NCI-H526 (cell line): ENCODE measurements at regions not wholly inside any gene's neighbourhood (a gene's known extent, or its start where the extent isn't known, plus 50 kb on each side); places are given as distances from the start of the nearest gene placed in this dataset.
"Not testable (repeated sequence)": the region's sequence is repeated elsewhere in the genome, so short reads cannot be mapped to it uniquely, and the experiment has no call there.

ENCODE experiments used
- DNase-seq, 2 experiments: peaks; one replicate each; lab custom pipeline; 2025; lab: John Stamatoyannopoulos, UW

DNA sequence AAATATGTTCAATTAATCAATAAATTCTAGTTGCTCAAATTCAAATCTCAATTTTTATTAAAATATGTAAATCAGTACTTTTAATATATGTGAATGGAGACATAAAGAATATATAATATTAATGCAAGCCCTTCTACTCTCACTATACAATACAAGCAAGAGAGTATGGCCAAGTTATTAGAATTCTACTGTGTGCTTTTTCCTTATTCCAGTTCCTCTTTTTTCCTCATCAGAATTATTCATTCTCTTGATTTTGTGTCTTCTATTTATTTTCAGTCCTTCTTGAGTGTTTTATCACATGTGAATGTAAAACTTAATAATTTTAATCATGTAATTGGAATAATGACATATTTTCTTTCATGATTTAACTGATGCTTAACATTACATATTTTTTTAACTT is 276.8 kb downstream of the PCDH20 start:
- DNase-seq: no peak

DNA sequence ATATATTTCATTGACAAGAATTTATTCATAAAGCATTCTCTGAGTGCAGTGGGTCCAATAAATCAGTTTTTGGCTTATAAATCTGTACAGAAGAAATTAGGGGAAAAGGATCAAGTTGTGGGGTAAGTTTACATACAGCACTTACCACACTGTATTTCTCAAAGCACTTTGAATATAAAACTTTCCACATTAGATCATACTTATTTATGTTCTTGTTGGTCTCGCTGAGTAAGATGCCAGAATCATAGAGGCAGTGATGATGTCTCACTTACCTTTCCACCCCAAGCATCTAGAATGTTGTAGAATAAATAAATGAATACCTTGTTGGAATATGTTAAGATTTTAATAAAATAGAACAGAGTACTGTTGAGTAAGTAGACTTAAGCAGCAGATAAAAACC is 279.1 kb downstream of the PCDH20 start:
- no peak for DNase-seq

GRCh38 chr13:61136093-61136492 is 279.6 kb downstream of the PCDH20 start:
- DNase-seq: no peak

- no peak for DNase-seq
Observed at GRCh38 chr13:61135583-61135982, 280.1 kb downstream of the PCDH20 start.

GRCh38 chr13:61128850-61129645 is 286.6 kb downstream of the PCDH20 start:
- DNase-seq: no peak

GRCh38 chr13:61123538-61124289 is 291.9 kb downstream of the PCDH20 start:
- no peak for DNase-seq

- no peak for DNase-seq
Observed at GRCh38 chr13:61113140-61113658, 302.4 kb downstream of the PCDH20 start.

- no peak for DNase-seq
Observed at GRCh38 chr13:61111529-61111928, 304.1 kb downstream of the PCDH20 start.

GRCh38 chr13:61110732-61111131 is 304.9 kb downstream of the PCDH20 start:
- DNase-seq: no peak

GRCh38 chr13:61109741-61110140 is 305.9 kb downstream of the PCDH20 start:
- no peak for DNase-seq

DNA sequence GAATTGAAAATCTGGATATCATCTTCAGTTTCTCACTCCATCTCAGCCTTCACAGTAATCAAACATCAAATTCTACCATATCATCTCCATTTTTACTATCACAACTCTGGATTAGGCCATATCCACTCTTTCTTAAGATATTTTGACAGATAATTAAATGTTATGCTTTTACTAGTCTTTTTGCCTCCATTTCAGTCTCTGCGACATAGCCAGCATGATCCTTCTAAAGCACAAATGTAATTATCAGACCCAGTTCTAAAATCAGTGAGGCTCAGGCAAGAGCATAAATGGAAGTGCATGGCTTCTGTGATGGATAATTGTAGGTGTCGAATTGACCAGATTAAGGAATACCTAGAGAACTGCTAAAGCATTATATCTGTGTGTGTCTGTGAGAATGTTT is 307.7 kb downstream of the PCDH20 start:
- DNase-seq: no peak

DNA sequence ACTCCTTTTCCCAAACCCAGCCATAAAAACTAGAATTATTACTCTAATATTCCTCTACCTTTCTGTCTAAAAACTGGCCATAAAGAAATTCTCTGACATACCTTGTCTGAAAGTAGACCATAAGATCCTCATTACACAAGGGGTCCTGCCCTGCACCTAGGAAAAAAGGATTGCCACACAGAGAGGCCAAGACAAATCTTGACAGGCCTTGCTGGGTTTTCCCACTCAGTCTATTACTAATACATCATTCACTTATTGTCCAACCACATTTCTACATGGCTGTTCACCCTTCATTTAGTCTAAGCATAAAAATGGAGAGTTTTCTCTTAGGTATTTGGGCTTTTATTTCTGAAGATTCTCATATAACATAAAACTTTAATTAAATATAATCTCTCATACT is 319.8 kb downstream of the PCDH20 start:
- DNase-seq: no peak

- no peak for DNase-seq
Observed at GRCh38 chr13:61094865-61095264, 320.8 kb downstream of the PCDH20 start.

DNA sequence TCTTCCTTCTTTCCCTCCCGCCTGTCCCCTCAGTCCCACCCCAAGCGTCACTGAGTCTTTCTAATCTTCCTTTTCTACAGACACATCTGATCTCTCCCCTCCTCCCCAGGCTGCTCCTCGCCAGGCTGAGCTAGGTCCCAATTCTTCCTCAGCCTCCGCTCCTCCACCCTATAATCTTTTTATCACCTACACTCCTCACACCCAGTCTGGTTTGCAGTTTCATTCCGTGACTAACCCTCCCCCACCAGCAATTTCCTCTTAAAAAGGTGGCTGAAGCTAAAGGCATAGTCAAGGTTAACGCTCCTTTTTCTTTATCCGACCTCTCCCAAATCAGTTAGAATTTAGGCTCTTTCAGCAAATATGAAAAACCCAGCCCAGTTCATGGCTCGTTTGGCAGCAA is 325.8 kb downstream of the PCDH20 start:
- not testable (repeated sequence) for DNase-seq

- no peak for DNase-seq
Observed at GRCh38 chr13:61086087-61086486, 329.6 kb downstream of the PCDH20 start.

DNA sequence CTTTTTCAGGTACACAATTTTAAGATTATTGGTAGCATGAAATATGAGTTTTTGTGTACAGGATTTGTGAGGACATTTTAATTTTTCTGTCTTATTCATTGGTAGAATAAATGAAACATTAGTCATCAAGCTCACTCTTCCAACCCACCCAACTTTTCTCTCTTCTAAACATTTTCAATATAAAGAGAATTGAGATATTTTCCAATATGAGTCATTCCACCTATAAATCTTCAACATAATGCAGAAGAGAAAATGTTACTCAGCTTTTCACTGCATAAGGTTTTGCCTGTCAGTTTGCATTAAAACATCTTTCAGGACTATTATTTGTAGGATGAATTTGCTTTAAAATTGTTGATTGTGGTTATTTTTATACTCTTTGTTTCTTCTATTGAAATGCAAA is 330.7 kb downstream of the PCDH20 start:
- DNase-seq: no peak

DNA sequence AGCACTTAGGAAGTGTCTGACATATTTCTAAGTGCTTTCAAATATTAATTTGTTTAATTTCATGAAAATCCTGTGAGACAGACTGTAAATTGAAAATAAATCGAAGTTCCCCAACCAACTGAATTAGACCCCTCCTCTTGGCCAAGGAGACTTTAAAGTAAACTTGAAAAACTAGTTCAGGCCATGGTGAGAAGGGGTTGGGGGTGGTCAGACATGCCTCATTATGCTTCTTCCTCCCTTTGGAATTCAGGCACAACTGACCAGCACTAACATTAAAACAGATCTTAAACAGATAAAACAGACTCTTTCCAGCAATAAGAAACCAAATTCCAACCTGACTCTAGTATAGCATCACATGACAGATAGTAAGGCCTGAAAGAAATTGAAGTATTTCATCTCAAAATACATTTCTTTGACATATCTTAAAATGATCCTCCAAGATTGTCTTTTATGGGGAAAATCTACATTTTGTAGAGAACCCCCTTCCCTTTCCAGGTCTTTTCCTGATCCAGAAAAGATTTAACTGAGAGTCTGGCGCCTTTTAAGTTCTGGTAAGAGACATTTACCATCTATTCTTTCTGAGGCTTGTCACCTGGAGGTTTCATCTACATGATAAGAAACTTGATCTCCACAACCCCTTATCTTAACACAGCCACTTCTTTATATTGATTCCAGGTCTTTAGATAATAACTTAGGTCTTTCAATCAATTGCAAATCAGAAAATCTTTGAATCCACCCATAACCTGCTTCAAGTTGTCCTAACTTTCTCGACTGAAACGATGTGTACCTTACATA is 336.5 kb downstream of the PCDH20 start:
- DNase-seq: no peak

DNA sequence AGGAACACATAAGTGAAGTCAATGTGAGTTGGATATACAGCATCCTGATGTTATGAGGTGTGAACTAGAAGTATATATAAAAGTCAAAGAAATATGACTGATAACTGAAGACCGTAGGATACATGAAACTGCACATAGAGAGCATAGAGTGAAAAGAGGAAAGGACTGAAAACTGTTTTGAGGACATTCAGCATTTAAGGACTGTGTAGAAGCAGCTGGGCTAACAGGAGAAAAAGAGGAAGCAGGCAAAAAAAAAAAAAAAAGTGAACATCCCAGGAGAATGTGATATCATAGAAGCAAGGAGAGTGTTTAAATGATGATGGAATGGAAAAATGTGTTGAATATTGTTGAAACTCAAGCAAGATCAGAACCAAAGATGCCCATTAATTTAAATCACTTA is 363.5 kb downstream of the PCDH20 start:
- no peak for DNase-seq

DNA sequence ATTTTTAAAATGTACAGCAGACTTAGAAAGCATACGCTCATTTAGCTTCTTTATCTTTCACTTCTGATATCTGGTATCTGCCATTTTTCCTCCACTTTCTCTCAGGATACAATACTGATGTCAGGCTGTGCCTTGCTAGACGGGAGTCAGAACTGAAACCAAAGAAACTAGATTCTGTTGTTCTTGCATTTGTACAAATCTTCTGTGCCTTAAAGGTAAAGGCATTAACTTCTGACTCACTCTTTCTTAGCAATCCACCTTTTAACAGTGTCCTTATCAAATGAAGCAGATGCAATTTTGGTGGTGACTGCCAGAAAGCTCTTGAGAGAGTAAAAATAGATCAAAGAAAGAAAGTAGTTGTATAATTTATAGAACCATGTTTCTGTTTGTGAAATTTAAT is 370.4 kb downstream of the PCDH20 start:
- DNase-seq: no peak

DNA sequence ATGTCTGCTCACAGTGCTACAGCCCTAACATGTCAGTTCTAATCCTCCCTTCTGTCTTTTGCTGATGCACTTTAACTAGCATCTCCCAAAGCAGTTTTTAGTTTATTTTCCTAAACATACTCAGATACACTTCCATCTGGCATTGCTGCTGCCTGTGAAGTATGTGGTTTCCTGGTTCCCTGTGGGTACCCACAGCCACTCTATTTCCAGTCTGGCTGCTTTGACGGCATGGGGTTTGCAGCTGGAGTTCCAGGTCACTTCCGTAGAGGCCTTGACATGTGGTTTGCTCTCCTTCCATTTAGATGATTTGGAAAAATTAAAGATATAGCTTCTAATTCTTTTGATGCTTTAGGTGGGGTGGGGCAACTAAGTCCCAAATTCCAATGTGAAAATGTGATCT is 375.5 kb downstream of the PCDH20 start:
- DNase-seq: no peak

- DNase-seq: no peak
Observed at GRCh38 chr13:61039302-61039701, 376.3 kb downstream of the PCDH20 start.

GRCh38 chr13:61036715-61037114 is 378.9 kb downstream of the PCDH20 start:
- DNase-seq: no peak
